ENCODE measurements at regions not wholly inside any gene's neighbourhood (a gene's known extent, or its start where the extent isn't known, plus 50 kb on each side); places are given as distances from the start of the nearest gene placed in this dataset.

- Histone ChIP-seq H4K5ac (ENCODE audit: insufficient read length, low read depth, low read length) (no peak overlapping the region), H3K4me3 (ENCODE audit: extremely low read depth in 1 of 4, insufficient read depth in 2 of 4, low read depth in 3 of 4, low read length in 4 of 4) (no peak overlapping the region), H3K4me1 (replicated peaks in 1 of 4; ENCODE audit: control insufficient read depth in 3 of 4, insufficient read depth in 4 of 4, low read length in 3 of 4) (peaks cover 0 to 2% (median 0%) of the 10 kb centered on the region in 4 experiments; a peak in 1 of 7 replicates), H3K4ac (replicated peaks; ENCODE audit: insufficient read length, low read depth, low read length) (no peak overlapping the region), H2BK120ac (replicated peaks; ENCODE audit: low read depth, low read length) (no peak overlapping the region), H3K18ac (ENCODE audit: extremely low read depth, low read length) (no peak overlapping the region), H2BK12ac (ENCODE audit: low read depth, low read length) (no peak overlapping the region), H3K27ac (ENCODE audit: low read depth, low read length) (no peak overlapping the region), H4K8ac (ENCODE audit: extremely low read depth, insufficient read depth, low read length) (no peak overlapping the region), H3K9ac (replicated peaks in 1 of 4; ENCODE audit: extremely low read depth in 1 of 4, low read depth in 3 of 4, low read length in 3 of 4) (no peak overlapping the region), H4K91ac (replicated peaks; ENCODE audit: insufficient read length, low read length) (no peak overlapping the region), H3K4me2 (ENCODE audit: insufficient read depth in 1 of 2, low read depth in 2 of 2, low read length in 2 of 2) (no peak overlapping the region), H3K9me3 (ENCODE audit: insufficient read depth in 2 of 2, low read depth in 1 of 2, low read length in 1 of 2) (no peaks in the 10 kb centered on the region), H3K27me3 (replicated peaks in 1 of 4; ENCODE audit: control insufficient read depth in 3 of 4, extremely low read depth in 1 of 4, insufficient read depth in 3 of 4, low read length in 3 of 4) (no peaks in the 10 kb centered on the region), H2BK5ac (ENCODE audit: low read depth, low read length) (no peak overlapping the region), H3K23ac (ENCODE audit: insufficient read length) (no peak overlapping the region), H3K79me2 (ENCODE audit: control insufficient read depth in 1 of 2, insufficient read depth in 2 of 2, low read length in 2 of 2) (no peaks in the 10 kb centered on the region), H2BK20ac (ENCODE audit: low read length) (no peak overlapping the region), H2AK5ac (ENCODE audit: low read depth, low read length) (no peak overlapping the region), H2BK15ac (ENCODE audit: low read length) (no peak overlapping the region), H3K56ac (replicated peaks; ENCODE audit: insufficient read length, low read depth, low read length) (no peak overlapping the region), H3K36me3 (ENCODE audit: control insufficient read depth in 2 of 4, insufficient read depth in 4 of 4, low read length in 3 of 4) (no peaks in the 10 kb centered on the region), H3K14ac (ENCODE audit: insufficient read length) (no peak overlapping the region), H2AFZ (ENCODE audit: low read length) (no peak overlapping the region), H3K79me1 (ENCODE audit: low read depth, low read length) (no peaks in the 10 kb centered on the region), H3K23me2 (ENCODE audit: low read depth, low read length) (peaks cover 5% of the 10 kb centered on the region; the same call in 1 of the 2 replicates), H4K20me1 (replicated peaks in 1 of 2; ENCODE audit: control insufficient read depth in 1 of 2, insufficient read depth in 2 of 2, low read length in 2 of 2) (no peaks in the 10 kb centered on the region)
- WGBS, 2 experiments (ENCODE audit: extremely low coverage in 1 of 2, insufficient coverage in 1 of 2, insufficient read length in 1 of 2, insufficient replicate concordance in 2 of 2, low coverage in 1 of 2, low lambda C conversion rate in 2 of 2, missing lambda C conversion rate in 1 of 2): 85% methylated on average over 12 of the region's 12 CpGs; no CpG with 5 or more reads in 1 of the 2 experiments
- FAIRE-seq: no peak
- TF ChIP-seq MAFK (IDR thresholded peaks at IDR 0.05; ENCODE audit: low read depth, low read length) (no peak), POLR2A (IDR thresholded peaks at IDR 0.05; ENCODE audit: control extremely low read depth in 1 of 2, low read depth in 2 of 2, low read length in 2 of 2) (no peak), CBX5 (IDR thresholded peaks at IDR 0.05; ENCODE audit: low read depth, low read length) (no peak), TAF1 (IDR thresholded peaks at IDR 0.05; ENCODE audit: low read depth, low read length) (no peak), POLR2AphosphoS5 (IDR thresholded peaks at IDR 0.05; ENCODE audit: low read depth, low read length) (no peak), MAX (IDR thresholded peaks at IDR 0.05) (no peak), RXRA (IDR thresholded peaks at IDR 0.05; ENCODE audit: insufficient read depth, low read depth, low read length) (no peak), ASH2L (IDR thresholded peaks at IDR 0.05; ENCODE audit: low read length) (no peak), RBBP5 (IDR thresholded peaks at IDR 0.05; ENCODE audit: borderline replicate concordance, low read depth, low read length) (no peak)
- ChIA-PET CTCF (ENCODE audit: partially characterized antibody) (interaction anchor here (1.0 to 1.6 kb wide), 2 partner anchors 26 to 191 kb away, joined by 3 read pairs; no protein-coding TSS in a partner anchor), POLR2A (ENCODE audit: partially characterized antibody) (no interaction called here)
- DNase-seq (ENCODE audit: low read depth in 1 of 2, low spot score in 2 of 2): no peak
Measured at GRCh38 chr1:17883662-17884395, 128.7 kb downstream of the ACTL8 start.
